VCaP (cell line): ENCODE measurements at regions not wholly inside any gene's neighbourhood (a gene's known extent, or its start where the extent isn't known, plus 50 kb on each side); places are given as distances from the start of the nearest gene placed in this dataset.

Experiments
- H3K27ac ChIP-seq: fragments of 450-650 bp; 2 replicates; pipeline ENCODE4 v1.5.1; 2017
- CTCF ChIP-seq: fragments of 450-650 bp; conservative IDR thresholded peaks from 2 replicates; pipeline ENCODE4 v1.5.1; 2017; ENCODE audit warnings: mild to moderate bottlenecking, moderate library complexity

- TF ChIP-seq CTCF: no peak
- no peak overlapping the region for H3K27ac ChIP-seq
Measured at GRCh38 chr18:51448949-51449348, 251.5 kb upstream of the MEX3C start.

GRCh38 chr18:51453594-51453993, 256.1 kb upstream of the MEX3C start:
- H3K27ac ChIP-seq: no peak overlapping the region
- no peak for TF ChIP-seq CTCF

GRCh38 chr18:51458861-51459260, 261.4 kb upstream of the MEX3C start:
- no peak overlapping the region for H3K27ac ChIP-seq
- no peak for TF ChIP-seq CTCF

- TF ChIP-seq CTCF: no peak
- H3K27ac ChIP-seq: no peak overlapping the region
Measured at GRCh38 chr18:51461956-51462355, 264.5 kb upstream of the MEX3C start.

- H3K27ac ChIP-seq: peak overlapping the region; percentile 23; the same call in 1 of the 2 replicates
- TF ChIP-seq CTCF: no peak
Measured at GRCh38 chr18:51463483-51464136, 266.1 kb upstream of the MEX3C start.

- no peak overlapping the region for H3K27ac ChIP-seq
- no peak for TF ChIP-seq CTCF
Measured at GRCh38 chr18:51478908-51479307, 281.4 kb upstream of the MEX3C start.

- TF ChIP-seq CTCF: no peak
- no peak overlapping the region for H3K27ac ChIP-seq
Measured at GRCh38 chr18:51479736-51480135, 282.3 kb upstream of the MEX3C start.
